Astrocyte of the cerebellum (primary cell): ENCODE measurements at regions not wholly inside any gene's neighbourhood (a gene's known extent, or its start where the extent isn't known, plus 50 kb on each side); places are given as distances from the start of the nearest gene placed in this dataset.

Experiments
- DNase-seq: peaks from one replicate; pipeline ENCODE4 v3.0.0-alpha.2; 2011; ENCODE audit warnings: low read depth
- H3K4me3 ChIP-seq: 2 replicates; pipeline ENCODE4 v1.5.1; 2011; ENCODE audit warnings: mild to moderate bottlenecking, low read depth, low read length, moderate library complexity
- in situ Hi-C: cut with HindIII; loops from 2 replicates; pipeline ENCODE4 v1.10.0; 2017; ENCODE audit warnings: low sequenced_read_pairs
- TF ChIP-seq, protein P1 (sequence below): IDR thresholded peaks from 2 replicates; pipeline ENCODE4 v1.5.1; 2012; ENCODE audit warnings: low read length, low read depth, moderate library complexity, mild to moderate bottlenecking; ENCODE audit errors: missing control alignments

DNA sequence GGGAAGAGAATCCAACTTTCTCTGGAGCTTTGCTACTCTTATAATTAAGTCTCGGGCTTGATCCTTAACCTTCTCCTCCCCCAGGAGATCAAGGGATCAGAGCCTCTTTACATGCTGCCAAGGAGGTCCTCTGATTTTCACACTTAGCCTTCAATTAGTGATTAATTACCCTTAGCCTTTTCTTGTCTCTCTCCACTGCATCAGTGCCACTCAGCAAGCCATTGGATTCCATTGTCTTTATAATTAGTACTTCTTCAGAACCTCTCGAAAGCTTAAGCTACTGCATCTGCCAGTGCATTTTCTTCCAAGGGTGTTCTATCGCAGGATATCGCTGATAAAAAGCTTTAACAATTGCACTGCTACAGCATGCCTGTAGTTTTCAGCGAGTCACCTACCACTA, 477.0 kb upstream of the MEIS1 start:
- TF ChIP-seq, protein P1, sequence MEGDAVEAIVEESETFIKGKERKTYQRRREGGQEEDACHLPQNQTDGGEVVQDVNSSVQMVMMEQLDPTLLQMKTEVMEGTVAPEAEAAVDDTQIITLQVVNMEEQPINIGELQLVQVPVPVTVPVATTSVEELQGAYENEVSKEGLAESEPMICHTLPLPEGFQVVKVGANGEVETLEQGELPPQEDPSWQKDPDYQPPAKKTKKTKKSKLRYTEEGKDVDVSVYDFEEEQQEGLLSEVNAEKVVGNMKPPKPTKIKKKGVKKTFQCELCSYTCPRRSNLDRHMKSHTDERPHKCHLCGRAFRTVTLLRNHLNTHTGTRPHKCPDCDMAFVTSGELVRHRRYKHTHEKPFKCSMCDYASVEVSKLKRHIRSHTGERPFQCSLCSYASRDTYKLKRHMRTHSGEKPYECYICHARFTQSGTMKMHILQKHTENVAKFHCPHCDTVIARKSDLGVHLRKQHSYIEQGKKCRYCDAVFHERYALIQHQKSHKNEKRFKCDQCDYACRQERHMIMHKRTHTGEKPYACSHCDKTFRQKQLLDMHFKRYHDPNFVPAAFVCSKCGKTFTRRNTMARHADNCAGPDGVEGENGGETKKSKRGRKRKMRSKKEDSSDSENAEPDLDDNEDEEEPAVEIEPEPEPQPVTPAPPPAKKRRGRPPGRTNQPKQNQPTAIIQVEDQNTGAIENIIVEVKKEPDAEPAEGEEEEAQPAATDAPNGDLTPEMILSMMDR: no peak
- DNase-seq: no peak
- in situ Hi-C loops: no loop called here
- H3K4me3 ChIP-seq: no peak overlapping the region

DNA sequence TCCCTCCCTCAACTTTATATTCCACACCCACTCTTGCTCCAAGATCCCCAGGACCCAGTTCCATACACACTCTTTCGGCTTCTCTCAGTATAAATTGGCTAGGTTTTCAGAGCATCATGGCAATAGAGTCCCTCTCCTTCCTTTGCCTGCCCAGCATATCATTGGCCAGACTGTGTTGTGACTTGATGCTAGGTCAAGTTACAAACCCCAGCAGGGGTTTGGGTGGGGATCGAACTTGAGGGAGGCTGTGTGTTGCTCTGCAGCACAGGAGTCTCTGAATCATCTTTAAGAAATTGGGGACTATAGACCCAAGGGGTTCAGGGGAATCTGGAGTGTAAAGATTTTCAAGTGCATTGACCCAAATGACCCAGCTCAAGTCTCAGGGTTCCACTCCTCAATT, 477.5 kb upstream of the MEIS1 start:
- in situ Hi-C loops: no loop called here
- TF ChIP-seq, protein P1: no peak
- no peak for DNase-seq
- H3K4me3 ChIP-seq: no peak overlapping the region

- TF ChIP-seq, protein P1: no peak
- DNase-seq: no peak
- H3K4me3 ChIP-seq: no peak overlapping the region
- in situ Hi-C loops: no loop called here
Measured at GRCh38 chr2:65955259-65955658, 479.7 kb upstream of the MEIS1 start.

- in situ Hi-C loops: no loop called here
- no peak overlapping the region for H3K4me3 ChIP-seq
Measured at GRCh38 chr2:65952966-65953761, 481.8 kb upstream of the MEIS1 start.

DNA sequence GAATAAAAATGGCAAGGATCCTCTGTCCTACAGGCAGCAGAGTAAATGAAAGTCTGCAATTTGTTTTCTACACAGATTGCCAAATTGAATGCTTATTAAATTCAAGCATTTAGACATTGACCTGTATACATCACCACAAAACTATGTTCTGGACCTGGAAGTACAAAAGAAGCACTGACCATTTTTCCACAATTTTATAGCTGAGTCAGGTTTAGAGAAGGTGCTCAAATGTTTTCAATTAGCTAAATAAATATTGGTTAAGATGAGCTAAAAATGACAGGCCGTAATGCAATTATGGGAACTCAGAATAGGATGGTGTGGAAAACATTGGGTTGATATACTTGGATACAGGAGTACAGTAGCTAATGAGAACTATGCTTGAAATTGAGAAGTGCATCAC, 490.7 kb upstream of the MEIS1 start:
- in situ Hi-C loops: no loop called here
- DNase-seq: no peak
- no peak overlapping the region for H3K4me3 ChIP-seq
- TF ChIP-seq, protein P1: no peak

More at GRCh38 chr2:65952966-65953761, 481.8 kb upstream of the MEIS1 start:
- TF ChIP-seq, protein P1: no peak
- DNase-seq: no peak

DNA sequence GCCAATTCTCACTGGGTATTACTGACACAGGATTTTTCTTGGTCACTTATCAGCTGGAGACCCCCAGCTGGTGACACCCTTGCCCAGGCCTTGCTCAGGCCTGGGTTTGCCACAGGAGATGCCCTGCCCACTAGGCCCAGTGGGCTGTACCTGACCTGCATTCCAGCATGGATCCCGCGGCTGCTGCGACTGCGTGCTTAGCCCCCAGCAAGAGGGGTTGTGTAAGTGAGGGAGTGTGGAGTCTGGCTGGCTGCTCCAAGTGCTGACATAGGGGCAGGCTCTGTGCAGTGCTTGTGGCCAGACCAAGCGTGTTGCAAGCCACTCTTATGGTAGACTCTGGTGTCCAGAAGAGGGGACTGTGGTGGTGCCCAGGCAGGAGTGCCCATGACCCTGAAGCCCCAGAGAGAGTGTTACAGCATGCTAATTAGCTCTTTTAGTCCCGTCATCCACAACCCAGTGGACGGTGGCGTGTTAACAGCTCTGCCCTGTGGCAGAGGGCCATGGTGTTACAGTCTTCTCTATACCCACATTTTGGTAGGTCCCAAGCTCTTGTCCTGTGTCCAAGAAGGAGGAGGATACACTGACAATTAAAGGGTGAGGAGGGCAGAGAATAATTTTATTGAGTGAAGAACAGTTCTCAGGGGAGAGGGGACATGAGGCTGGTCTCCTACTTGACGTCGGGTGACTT, 491.7 kb upstream of the MEIS1 start:
- H3K4me3 ChIP-seq: no peak overlapping the region
- in situ Hi-C loops: no loop called here
- TF ChIP-seq, protein P1: no peak
- DNase-seq: no peak
